NB4 (cell line): ENCODE measurements at regions not wholly inside any gene's neighbourhood (a gene's known extent, or its start where the extent isn't known, plus 50 kb on each side); places are given as distances from the start of the nearest gene placed in this dataset.

Experiments used
- DNase-seq: peaks from one replicate; pipeline ENCODE4 v3.0.0; 2010; ENCODE audit warnings: low read depth
- H3K4me3 ChIP-seq: one replicate; pipeline ENCODE4 v1.5.1; 2011; ENCODE audit warnings: mild to moderate bottlenecking, low read depth, low read length, moderate library complexity
- CTCF ChIP-seq: IDR thresholded peaks from one replicate; pipeline ENCODE4 v1.5.1; 2012; ENCODE audit warnings: low read depth, low read length
- MAX ChIP-seq: IDR thresholded peaks from 2 replicates; pipeline ENCODE4 v1.6.1; 2011; ENCODE audit warnings: low read depth, low read length
- MYC ChIP-seq: IDR thresholded peaks from 2 replicates; pipeline ENCODE4 v1.6.1; 2011; ENCODE audit warnings: low read depth, low read length
- POLR2A ChIP-seq: IDR thresholded peaks from 2 replicates; pipeline ENCODE4 v1.6.1; 2011; ENCODE audit warnings: mild to moderate bottlenecking; ENCODE audit not compliant: insufficient read length; ENCODE audit errors: extremely low read depth

- no peak for DNase-seq
- no peak overlapping the region for H3K4me3 ChIP-seq
- no peak for TF ChIP-seq MAX
- no peak for TF ChIP-seq MYC
- no peak for TF ChIP-seq POLR2A
- no peak for TF ChIP-seq CTCF
Measured at GRCh38 chr2:60341151-60341550, 212.3 kb downstream of the BCL11A start.

GRCh38 chr2:60339286-60339685, 214.2 kb downstream of the BCL11A start:
- H3K4me3 ChIP-seq = no peak overlapping the region
- no peak for TF ChIP-seq MYC
- no peak for TF ChIP-seq CTCF
- TF ChIP-seq MAX = no peak
- no peak for TF ChIP-seq POLR2A
- no peak for DNase-seq

- TF ChIP-seq MAX (no peak), POLR2A (no peak), CTCF (no peak), MYC (no peak)
- peak; percentile 36 for DNase-seq
- no peak overlapping the region for H3K4me3 ChIP-seq
Measured at GRCh38 chr2:60337142-60337497, 216.3 kb downstream of the BCL11A start.

- TF ChIP-seq CTCF = no peak
- peak; percentile 29 for DNase-seq
Measured at GRCh38 chr2:60336442-60337141, 216.9 kb downstream of the BCL11A start.

GRCh38 chr2:60335533-60336237, 217.8 kb downstream of the BCL11A start:
- TF ChIP-seq CTCF = no peak
- TF ChIP-seq MAX = peak; percentile 80
- no peak overlapping the region for H3K4me3 ChIP-seq
- DNase-seq = peak; percentile 70

More at GRCh38 chr2:60336442-60337141, 216.9 kb downstream of the BCL11A start:
- no peak overlapping the region for H3K4me3 ChIP-seq

- DNase-seq = peak; percentile 59
- H3K4me3 ChIP-seq = no peak overlapping the region
- no peak for TF ChIP-seq POLR2A
- no peak for TF ChIP-seq CTCF
- TF ChIP-seq MAX = no peak
- TF ChIP-seq MYC = no peak
Measured at GRCh38 chr2:60334610-60335009, 218.8 kb downstream of the BCL11A start.
